ENCODE measurements at regions not wholly inside any gene's neighbourhood (a gene's known extent, or its start where the extent isn't known, plus 50 kb on each side); places are given as distances from the start of the nearest gene placed in this dataset.

DNA sequence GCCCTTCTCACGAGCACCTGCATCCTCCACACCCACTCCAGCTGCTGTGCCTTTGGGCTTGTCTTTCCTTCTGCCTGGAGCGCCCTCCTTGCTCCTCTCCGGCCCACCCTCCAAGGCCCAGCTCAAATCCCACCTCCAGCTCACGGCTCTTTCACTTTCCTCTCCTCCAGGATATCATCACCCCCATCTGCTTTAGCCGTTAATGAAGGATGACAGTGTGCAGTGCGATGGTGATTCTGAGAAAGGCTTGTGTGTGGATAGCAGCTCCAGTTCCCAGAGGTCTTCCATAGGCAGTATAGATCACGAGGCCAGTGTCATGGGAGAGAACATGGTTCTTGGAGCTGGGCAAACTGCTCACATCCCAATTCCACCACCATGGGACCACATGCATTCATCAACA is 237.4 kb downstream of the TLE3 start:
- Mint-ChIP-seq H3K4me1 (ENCODE audit: unreplicated experiment) (peaks cover 33% of the 10 kb centered on the region), H3K9me3 (no peaks in the 10 kb centered on the region), H3K4me3 (no peak overlapping the region), H3K27me3 (peaks cover 18% of the 10 kb centered on the region), H3K27ac (no peak overlapping the region), H3K36me3 (no peaks in the 10 kb centered on the region)
- TF ChIP-seq, protein P1, sequence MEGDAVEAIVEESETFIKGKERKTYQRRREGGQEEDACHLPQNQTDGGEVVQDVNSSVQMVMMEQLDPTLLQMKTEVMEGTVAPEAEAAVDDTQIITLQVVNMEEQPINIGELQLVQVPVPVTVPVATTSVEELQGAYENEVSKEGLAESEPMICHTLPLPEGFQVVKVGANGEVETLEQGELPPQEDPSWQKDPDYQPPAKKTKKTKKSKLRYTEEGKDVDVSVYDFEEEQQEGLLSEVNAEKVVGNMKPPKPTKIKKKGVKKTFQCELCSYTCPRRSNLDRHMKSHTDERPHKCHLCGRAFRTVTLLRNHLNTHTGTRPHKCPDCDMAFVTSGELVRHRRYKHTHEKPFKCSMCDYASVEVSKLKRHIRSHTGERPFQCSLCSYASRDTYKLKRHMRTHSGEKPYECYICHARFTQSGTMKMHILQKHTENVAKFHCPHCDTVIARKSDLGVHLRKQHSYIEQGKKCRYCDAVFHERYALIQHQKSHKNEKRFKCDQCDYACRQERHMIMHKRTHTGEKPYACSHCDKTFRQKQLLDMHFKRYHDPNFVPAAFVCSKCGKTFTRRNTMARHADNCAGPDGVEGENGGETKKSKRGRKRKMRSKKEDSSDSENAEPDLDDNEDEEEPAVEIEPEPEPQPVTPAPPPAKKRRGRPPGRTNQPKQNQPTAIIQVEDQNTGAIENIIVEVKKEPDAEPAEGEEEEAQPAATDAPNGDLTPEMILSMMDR (conservative IDR thresholded peaks at IDR 0.05): no peak
- no peak for DNase-seq (ENCODE audit: extremely low spot score, unreplicated experiment)

DNA sequence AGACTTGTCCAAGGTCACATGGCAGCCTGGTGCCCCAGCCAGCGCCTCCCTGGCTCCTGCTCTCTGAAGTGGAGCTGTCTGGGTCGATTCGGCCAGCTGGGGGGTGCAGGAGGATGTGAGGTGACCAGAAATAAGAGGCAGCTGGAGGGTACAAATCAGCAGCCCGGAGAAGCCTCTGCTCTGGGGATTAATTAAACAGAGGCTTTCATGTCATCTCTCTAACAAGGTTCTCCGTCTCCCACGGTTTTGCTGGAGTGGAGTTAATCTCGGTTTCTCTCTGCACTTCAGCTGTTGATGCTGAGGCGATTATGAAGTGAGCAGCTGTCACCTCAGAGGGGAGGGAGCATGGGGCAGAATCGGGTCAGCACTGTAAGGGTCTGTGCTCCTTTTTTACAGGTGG is 236.8 kb downstream of the TLE3 start:
- H3K9me3 Mint-ChIP-seq: no peaks in the 10 kb centered on the region

DNA sequence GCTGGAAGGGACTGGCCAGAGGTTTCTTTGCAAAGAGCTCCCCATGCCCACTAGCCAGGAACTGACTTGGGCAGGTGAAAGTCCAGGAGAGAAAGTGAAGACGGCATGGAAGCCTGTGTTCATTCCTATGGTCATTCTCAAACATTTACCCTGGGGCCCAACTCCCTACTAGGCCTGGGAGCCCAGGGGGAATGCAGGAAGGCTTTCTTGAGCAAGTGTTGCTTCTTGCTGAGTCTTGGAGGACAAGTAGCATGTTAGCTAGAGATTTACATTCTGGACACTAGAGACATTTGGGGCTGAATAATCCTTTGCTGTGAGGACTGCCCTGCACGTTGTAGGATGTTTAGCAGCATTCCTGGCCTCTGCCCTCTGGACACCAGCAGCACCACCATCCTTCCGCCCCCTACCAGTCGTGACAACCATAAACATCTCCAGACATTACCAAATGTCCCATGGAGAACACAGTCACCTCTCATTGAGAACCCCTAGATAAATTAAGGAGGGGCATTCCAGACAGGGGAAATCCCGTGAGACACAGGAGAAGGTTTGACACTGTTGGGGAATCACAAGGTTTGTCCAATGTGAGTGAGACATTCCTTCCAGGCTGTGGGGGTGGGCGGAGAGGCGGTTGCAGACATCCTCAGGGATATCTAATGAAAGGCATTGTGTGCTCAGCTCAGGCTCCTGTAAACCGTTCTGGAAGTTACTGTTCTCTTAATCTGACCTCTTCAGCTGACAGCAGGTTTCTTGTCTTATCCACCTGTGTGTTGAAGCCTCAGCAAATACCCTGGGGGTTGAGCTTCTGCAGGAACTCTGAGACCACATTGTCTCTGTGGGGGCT is 236.2 kb downstream of the TLE3 start:
- TF ChIP-seq, protein P1 (conservative IDR thresholded peaks at IDR 0.05): no peak
- no peak overlapping the region for H3K27ac Mint-ChIP-seq
- no peak for DNase-seq (ENCODE audit: extremely low spot score, unreplicated experiment)

More for the DNA sequence above, 236.8 kb downstream of the TLE3 start:
- H3K36me3 Mint-ChIP-seq: no peaks in the 10 kb centered on the region
- peaks cover 18% of the 10 kb centered on the region for H3K27me3 Mint-ChIP-seq
- H3K4me3 Mint-ChIP-seq: no peak overlapping the region
- DNase-seq (ENCODE audit: extremely low spot score, unreplicated experiment): no peak
- H3K4me1 Mint-ChIP-seq (ENCODE audit: unreplicated experiment): peaks cover 27% of the 10 kb centered on the region
- TF ChIP-seq, protein P1 (conservative IDR thresholded peaks at IDR 0.05): no peak
- H3K27ac Mint-ChIP-seq: no peak overlapping the region

DNA sequence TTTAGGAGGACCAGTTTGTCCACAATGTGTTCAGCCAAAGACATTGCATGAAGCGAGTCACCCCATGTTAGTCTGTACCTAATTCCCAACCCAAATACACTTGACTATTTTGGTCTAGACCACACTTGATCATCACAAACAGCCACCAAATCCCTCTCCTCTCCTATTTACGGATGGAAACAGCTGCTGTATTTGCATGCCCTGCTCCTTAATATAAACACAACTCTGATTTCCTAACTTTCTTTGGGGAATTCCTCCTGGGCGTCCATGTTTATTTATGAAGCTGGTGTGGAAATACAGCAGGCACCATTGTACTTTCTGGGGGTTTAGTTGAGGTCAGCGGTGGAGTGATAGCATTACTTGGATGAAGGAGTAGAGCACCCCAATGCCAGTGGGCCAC is 235.2 kb downstream of the TLE3 start:
- Mint-ChIP-seq H3K36me3 (no peaks in the 10 kb centered on the region), H3K27me3 (peaks cover 18% of the 10 kb centered on the region), H3K9me3 (no peaks in the 10 kb centered on the region), H3K4me3 (no peak overlapping the region), H3K27ac (no peak overlapping the region), H3K4me1 (ENCODE audit: unreplicated experiment) (peaks cover 19% of the 10 kb centered on the region)
- TF ChIP-seq, protein P1 (conservative IDR thresholded peaks at IDR 0.05): no peak
- no peak for DNase-seq (ENCODE audit: extremely low spot score, unreplicated experiment)

More for the DNA sequence above, 236.2 kb downstream of the TLE3 start:
- H3K27me3 Mint-ChIP-seq: peaks cover 18% of the 10 kb centered on the region
- no peak overlapping the region for H3K4me3 Mint-ChIP-seq
- H3K9me3 Mint-ChIP-seq: no peaks in the 10 kb centered on the region
- peaks cover 22% of the 10 kb centered on the region for H3K4me1 Mint-ChIP-seq (ENCODE audit: unreplicated experiment)
- H3K36me3 Mint-ChIP-seq: no peaks in the 10 kb centered on the region

DNA sequence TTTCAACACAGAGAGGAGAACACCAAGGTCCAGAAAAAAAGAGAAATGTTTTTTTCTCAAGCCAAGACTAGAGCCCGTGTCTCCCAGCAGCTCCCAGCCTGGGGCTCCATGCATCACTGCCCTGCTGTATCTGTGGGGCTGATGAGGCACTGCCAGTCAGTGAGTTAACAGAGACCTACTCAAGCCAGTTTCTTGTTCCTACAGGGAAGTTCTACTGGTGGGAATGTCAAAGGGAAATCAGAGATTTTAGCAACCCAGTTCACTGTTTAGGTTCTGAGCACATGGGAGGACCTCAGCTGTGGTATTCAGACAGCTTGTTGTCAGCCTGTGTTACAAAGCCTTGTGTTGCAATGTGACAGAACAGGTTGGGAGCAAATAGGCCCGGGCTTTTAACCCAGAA is 234.3 kb downstream of the TLE3 start:
- Mint-ChIP-seq H3K36me3 (no peaks in the 10 kb centered on the region), H3K4me1 (ENCODE audit: unreplicated experiment) (peaks cover 17% of the 10 kb centered on the region), H3K27ac (no peak overlapping the region), H3K27me3 (peaks cover 18% of the 10 kb centered on the region), H3K9me3 (peaks cover 6% of the 10 kb centered on the region), H3K4me3 (no peak overlapping the region)
- TF ChIP-seq, protein P1 (conservative IDR thresholded peaks at IDR 0.05): no peak
- no peak for DNase-seq (ENCODE audit: extremely low spot score, unreplicated experiment)

Data from type B pancreatic cell (in vitro differentiated cells).